H7 (cell line): ENCODE measurements at regions not wholly inside any gene's neighbourhood (a gene's known extent, or its start where the extent isn't known, plus 50 kb on each side); places are given as distances from the start of the nearest gene placed in this dataset.
"Not testable (repeated sequence)": the region's sequence is repeated elsewhere in the genome, so short reads cannot be mapped to it uniquely, and the experiment has no call there.

ENCODE experiments used
- DNase-seq: peaks from one replicate; pipeline ENCODE4 v3.0.0; 2012
- H3K27me3 ChIP-seq: 2 replicates; pipeline ENCODE4 v1.6.0; 2011; ENCODE audit warnings: mild to moderate bottlenecking, low read length; ENCODE audit not compliant: control insufficient read depth, insufficient read depth
- H3K36me3 ChIP-seq: replicated peaks from 2 replicates; pipeline ENCODE4 v1.5.1; 2011; ENCODE audit warnings: low read length; ENCODE audit not compliant: control insufficient read depth, insufficient read depth
- H3K4me3 ChIP-seq: 2 replicates; pipeline ENCODE4 v1.5.1; 2011; ENCODE audit warnings: low read depth, mild to moderate bottlenecking, control low read depth, low read length, moderate library complexity; ENCODE audit not compliant: insufficient read depth

- Histone ChIP-seq H3K27me3 (no peaks in the 10 kb centered on the region), H3K4me3 (no peak overlapping the region), H3K36me3 (no peaks in the 10 kb centered on the region)
- peak; percentile 13 for DNase-seq
Observed at GRCh38 chr2:198545411-198545810, 741.0 kb downstream of the PLCL1 start.

- Histone ChIP-seq H3K27me3 (no peaks in the 10 kb centered on the region), H3K4me3 (no peak overlapping the region), H3K36me3 (no peaks in the 10 kb centered on the region)
- DNase-seq: no peak
Observed at GRCh38 chr2:198544461-198544860, 740.1 kb downstream of the PLCL1 start.

GRCh38 chr2:198534756-198535155 is 730.4 kb downstream of the PLCL1 start:
- DNase-seq: no peak
- Histone ChIP-seq H3K4me3 (no peak overlapping the region), H3K27me3 (no peaks in the 10 kb centered on the region), H3K36me3 (no peaks in the 10 kb centered on the region)

- no peak overlapping the region for H3K4me3 ChIP-seq
- H3K27me3 ChIP-seq: no peaks in the 10 kb centered on the region
- H3K36me3 ChIP-seq: no peaks in the 10 kb centered on the region
- DNase-seq: no peak
Observed at GRCh38 chr2:198525211-198525969, 721.0 kb downstream of the PLCL1 start.

GRCh38 chr2:198523710-198524109 is 719.3 kb downstream of the PLCL1 start:
- no peak for DNase-seq
- Histone ChIP-seq H3K4me3 (no peak overlapping the region), H3K36me3 (no peaks in the 10 kb centered on the region), H3K27me3 (no peaks in the 10 kb centered on the region)

- DNase-seq: no peak
- Histone ChIP-seq H3K36me3 (no peaks in the 10 kb centered on the region), H3K27me3 (no peaks in the 10 kb centered on the region)
Observed at GRCh38 chr2:198518935-198519334, 714.5 kb downstream of the PLCL1 start.

GRCh38 chr2:198517976-198518375 is 713.6 kb downstream of the PLCL1 start:
- H3K36me3 ChIP-seq: no peaks in the 10 kb centered on the region
- H3K27me3 ChIP-seq: no peaks in the 10 kb centered on the region
- H3K4me3 ChIP-seq: no peak overlapping the region
- DNase-seq: no peak

More at GRCh38 chr2:198518935-198519334, 714.5 kb downstream of the PLCL1 start:
- H3K4me3 ChIP-seq: no peak overlapping the region

GRCh38 chr2:198508610-198509009 is 704.2 kb downstream of the PLCL1 start:
- not testable (repeated sequence) for DNase-seq

GRCh38 chr2:198499539-198499938 is 695.1 kb downstream of the PLCL1 start:
- Histone ChIP-seq H3K27me3 (no peaks in the 10 kb centered on the region), H3K4me3 (no peak overlapping the region), H3K36me3 (no peaks in the 10 kb centered on the region)
- DNase-seq: no peak

More at GRCh38 chr2:198508610-198509009, 704.2 kb downstream of the PLCL1 start:
- H3K36me3 ChIP-seq, H3K27me3 ChIP-seq, H3K4me3 ChIP-seq: not testable (repeated sequence)

GRCh38 chr2:198498516-198498915 is 694.1 kb downstream of the PLCL1 start:
- DNase-seq: no peak
- H3K4me3 ChIP-seq: no peak overlapping the region
- H3K27me3 ChIP-seq: no peaks in the 10 kb centered on the region
- no peaks in the 10 kb centered on the region for H3K36me3 ChIP-seq

GRCh38 chr2:198498048-198498447 is 693.7 kb downstream of the PLCL1 start:
- no peak for DNase-seq
- Histone ChIP-seq H3K27me3 (no peaks in the 10 kb centered on the region), H3K36me3 (no peaks in the 10 kb centered on the region), H3K4me3 (no peak overlapping the region)

GRCh38 chr2:198494931-198495330 is 690.5 kb downstream of the PLCL1 start:
- Histone ChIP-seq H3K4me3 (no peak overlapping the region), H3K27me3 (no peaks in the 10 kb centered on the region), H3K36me3 (no peaks in the 10 kb centered on the region)
- no peak for DNase-seq

- no peak for DNase-seq
- Histone ChIP-seq H3K4me3 (no peak overlapping the region), H3K36me3 (no peaks in the 10 kb centered on the region), H3K27me3 (no peaks in the 10 kb centered on the region)
Observed at GRCh38 chr2:198490748-198491147, 686.4 kb downstream of the PLCL1 start.

- Histone ChIP-seq H3K27me3 (no peaks in the 10 kb centered on the region), H3K4me3 (no peak overlapping the region), H3K36me3 (no peaks in the 10 kb centered on the region)
- no peak for DNase-seq
Observed at GRCh38 chr2:198488964-198489363, 684.6 kb downstream of the PLCL1 start.

- Histone ChIP-seq H3K4me3 (no peak overlapping the region), H3K36me3 (no peaks in the 10 kb centered on the region), H3K27me3 (no peaks in the 10 kb centered on the region)
- no peak for DNase-seq
Observed at GRCh38 chr2:198483051-198483450, 678.7 kb downstream of the PLCL1 start.

- no peaks in the 10 kb centered on the region for H3K36me3 ChIP-seq
- H3K27me3 ChIP-seq: no peaks in the 10 kb centered on the region
- H3K4me3 ChIP-seq: no peak overlapping the region
- no peak for DNase-seq
Observed at GRCh38 chr2:198479065-198479464, 674.7 kb downstream of the PLCL1 start.
